Skeletal muscle cell (primary cell): ENCODE measurements at regions not wholly inside any gene's neighbourhood (a gene's known extent, or its start where the extent isn't known, plus 50 kb on each side); places are given as distances from the start of the nearest gene placed in this dataset.

Source experiments
- DNase-seq: peaks from one replicate; pipeline ENCODE4 v3.0.0-alpha.2; 2010; ENCODE audit warnings: low read depth
- H3K4me3 ChIP-seq: 2 replicates; pipeline ENCODE4 v1.5.1; 2011; ENCODE audit warnings: low read depth, mild to moderate bottlenecking, control low read depth, low read length, moderate library complexity

DNA sequence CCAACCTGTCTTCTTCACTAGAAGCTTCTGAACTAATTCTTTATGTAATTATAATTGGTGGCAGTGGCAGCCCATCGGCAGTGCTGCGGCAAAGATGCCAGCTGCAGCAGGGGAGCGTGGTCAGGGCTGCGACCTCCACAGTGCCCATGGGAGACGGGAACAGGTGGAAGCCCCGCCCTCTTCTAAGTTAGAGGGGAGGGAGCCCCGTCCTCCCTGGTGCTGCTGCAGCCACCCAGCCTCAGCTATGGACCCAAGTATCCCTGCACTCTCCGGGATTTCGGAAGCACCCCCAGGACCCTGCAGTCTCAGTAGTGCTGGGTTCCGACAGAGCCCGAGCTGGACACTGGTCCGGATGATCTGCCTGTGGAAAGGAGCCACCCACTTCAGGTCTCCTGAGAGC lies 117.0 kb upstream of the MBL2 start:
- H3K4me3 ChIP-seq, result no peak overlapping the region
- DNase-seq, result no peak

DNA sequence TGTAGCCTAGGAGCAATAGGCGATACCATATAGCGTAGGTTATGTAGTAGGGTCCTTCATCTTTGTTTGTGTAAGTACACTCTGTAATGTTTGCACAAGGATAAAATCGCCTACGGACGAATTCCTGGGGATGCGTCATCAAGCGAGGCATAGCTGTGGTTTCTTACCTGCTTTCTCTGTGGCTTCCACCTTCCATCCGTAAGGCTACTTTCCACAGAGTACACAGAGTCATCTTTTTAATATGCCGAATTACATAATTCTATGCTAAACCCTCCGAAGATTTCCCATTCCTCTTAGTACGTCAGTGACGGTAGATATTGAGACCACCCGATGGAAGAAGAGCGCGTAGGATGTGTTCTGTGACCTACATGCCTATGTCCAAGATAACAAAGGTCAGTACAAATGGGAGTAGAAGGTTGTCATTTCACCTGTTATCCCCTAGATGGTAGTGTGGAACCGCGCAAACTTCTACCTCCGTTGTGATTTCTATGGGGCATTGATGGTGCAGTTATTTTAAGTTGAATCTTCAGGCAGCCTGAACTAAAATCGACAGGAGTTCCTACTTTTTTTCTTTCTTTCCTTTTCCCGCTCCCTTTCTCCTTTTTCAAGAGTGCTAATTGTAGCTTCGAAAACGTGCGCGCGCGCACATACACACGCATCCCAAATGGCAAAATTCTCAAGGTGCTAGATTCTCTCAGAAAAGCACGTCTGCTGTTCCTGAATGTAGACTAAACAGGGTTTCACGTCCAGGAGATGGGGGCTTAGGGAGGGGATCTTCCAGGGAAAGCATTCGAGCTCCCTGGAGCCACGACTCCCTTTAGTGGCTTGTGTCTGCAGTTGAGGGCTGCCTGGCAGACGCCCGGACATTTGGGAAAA lies 111.7 kb upstream of the MBL2 start:
- DNase-seq, result peak; percentile 14

DNA sequence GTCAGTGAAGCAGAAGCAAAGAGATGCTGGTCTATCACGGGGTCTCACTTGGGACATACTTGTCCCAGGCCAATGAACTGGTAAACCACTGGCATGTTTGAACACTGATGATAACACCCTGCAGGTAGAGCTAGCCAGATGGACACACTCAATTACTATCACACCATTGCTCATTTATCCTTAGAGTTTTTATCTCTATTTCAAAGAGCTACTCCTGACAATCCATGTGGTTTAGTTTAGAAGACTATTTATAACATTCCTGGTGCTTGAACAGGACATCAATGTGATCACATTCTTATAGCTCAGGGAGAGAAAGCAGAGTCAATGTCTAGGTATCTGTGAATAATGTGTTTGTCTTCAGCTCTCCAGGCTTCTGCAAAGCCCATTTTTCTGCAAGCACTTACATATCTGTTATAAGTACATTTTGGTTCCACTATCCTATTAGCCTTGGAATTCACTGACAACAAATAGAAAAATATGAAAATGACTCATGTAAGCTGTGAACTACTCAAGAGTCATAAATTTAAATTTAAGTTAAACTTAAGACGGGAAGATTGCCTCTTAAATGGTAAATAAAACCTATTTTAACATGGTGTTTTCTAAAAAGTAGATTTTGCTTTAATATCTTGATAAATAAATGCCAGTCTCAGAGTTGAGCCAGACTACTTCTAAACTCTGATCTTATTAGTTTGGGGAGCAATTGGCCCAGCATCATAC lies 106.7 kb upstream of the MBL2 start:
- no peak overlapping the region for H3K4me3 ChIP-seq
- DNase-seq, result no peak

More for the DNA sequence above, 111.7 kb upstream of the MBL2 start:
- no peak overlapping the region for H3K4me3 ChIP-seq

DNA sequence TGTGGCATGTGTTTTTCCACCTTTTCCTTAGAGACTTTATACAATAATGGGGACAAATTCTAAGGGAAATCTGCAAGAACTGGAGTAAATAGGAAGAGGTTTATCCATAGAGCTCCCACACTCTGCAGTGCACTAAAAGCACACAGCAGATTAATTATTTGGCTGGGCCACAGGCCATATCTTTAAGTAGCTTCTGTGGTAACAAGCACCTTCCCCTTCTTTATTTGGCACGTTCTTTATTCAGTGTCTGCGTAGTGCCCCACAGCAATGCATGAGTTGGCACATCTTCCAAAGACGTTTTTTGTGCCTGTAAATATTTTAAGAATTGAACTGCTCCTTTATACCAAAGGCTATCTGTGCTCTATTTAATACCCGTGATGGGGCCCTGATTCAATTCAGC lies 104.9 kb upstream of the MBL2 start:
- no peak for DNase-seq
- no peak overlapping the region for H3K4me3 ChIP-seq

DNA sequence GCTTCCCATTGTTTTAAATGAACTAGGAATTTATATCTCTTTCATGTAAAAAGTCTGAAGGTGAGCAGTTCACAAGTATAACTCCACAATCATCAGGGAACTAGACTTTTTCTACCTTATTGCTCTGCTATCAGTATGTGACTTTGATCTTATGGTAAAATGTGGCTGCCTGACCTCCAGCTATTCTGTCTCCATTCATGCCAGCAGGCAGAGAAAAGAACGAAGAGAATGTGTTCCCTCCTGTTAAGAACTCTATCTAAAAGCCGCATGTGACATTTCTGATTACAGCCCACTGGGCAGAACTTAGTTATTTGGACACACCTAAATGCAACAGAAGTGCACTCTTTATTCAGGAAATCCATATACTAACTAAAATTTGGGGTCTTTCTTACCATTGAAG lies 102.8 kb upstream of the MBL2 start:
- DNase-seq, result no peak
- no peak overlapping the region for H3K4me3 ChIP-seq

DNA sequence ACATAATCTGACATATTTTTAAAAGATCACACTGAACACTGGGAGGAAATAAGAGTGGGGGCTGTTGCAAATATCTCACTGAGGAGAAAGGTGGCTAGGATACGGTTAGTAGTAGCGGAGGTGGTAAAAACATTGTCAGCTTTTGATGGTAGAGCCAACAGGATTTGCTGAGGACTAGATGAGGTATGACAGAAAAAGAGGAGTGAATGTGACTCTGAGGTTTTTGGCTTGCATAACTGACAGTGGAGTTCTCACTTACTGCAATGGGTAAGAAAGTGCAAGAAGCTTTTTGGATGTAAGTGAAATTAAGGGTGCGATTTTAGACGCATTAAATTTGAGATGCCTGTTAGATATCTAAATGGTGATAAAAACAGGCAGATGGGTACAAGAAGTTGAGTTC lies 102.0 kb upstream of the MBL2 start:
- no peak overlapping the region for H3K4me3 ChIP-seq
- no peak for DNase-seq

DNA sequence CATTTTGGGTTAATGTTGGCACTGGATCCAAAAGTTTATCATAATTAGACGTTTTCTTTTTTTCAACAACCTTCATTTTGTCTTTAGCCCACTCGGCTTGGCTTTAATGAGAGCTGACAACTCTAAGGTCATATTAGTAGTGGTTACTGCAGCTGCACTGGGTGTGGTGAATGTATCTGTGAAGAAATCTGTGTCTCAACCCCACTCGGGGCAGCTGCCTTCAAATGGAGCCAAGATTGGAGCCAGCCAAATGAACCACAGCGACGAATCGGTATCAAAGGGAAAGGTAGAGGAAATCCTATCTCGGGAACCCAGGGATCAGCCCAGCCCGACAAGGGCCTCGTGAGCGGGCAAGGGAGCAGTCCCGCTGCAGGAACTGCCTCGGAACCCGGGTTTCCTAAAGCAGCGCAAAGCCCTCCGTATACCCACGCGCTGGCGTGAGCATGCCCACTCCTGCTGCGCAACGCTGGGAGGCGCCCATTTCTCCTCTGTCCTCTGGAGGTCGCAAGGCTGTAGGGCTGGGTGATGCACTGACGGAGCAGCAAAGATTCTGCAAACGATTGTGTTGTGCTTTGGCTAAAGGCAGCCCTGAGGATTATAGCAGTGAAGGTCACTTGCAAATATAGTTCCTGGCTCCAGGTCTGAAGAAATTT lies 98.7 kb upstream of the MBL2 start:
- no peak for DNase-seq
- no peak overlapping the region for H3K4me3 ChIP-seq

DNA sequence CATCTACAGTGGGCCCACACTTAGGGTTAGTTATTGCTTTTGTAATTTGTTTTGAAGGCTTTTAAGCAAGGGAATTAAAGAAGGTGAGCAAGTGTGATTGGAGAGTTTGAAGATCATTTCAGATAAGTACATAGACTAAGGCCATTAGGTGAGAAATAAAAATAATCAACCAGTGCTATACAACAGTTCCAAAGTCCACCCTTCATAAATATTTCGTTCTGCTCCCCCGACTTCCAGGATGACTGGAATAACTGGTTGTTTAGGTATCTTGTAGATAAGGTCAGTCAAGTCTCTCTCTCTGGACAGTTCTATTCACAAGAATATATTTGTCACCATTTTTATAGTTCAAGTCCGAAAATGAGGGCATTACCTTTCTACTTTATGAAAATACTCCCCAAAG lies 98.0 kb upstream of the MBL2 start:
- no peak overlapping the region for H3K4me3 ChIP-seq
- DNase-seq, result no peak

DNA sequence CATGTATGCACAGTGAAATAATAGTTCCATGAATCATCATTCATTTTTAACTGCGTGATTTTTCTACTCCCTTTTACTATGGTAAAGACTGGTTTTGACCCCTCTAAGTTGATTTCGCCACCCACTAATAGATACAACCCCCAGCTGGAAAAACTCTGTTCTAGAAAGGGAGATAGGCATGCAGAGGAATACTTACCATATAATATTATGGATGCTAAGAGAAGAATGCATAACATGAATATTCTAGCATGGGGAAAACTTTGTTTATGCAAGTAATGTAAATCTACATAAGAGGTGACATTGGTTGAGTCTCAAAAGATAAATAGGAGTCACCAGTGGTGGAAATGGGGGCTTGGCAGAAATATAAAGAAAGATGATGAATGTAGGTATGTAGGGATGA lies 97.3 kb upstream of the MBL2 start:
- H3K4me3 ChIP-seq, result no peak overlapping the region
- DNase-seq, result no peak

DNA sequence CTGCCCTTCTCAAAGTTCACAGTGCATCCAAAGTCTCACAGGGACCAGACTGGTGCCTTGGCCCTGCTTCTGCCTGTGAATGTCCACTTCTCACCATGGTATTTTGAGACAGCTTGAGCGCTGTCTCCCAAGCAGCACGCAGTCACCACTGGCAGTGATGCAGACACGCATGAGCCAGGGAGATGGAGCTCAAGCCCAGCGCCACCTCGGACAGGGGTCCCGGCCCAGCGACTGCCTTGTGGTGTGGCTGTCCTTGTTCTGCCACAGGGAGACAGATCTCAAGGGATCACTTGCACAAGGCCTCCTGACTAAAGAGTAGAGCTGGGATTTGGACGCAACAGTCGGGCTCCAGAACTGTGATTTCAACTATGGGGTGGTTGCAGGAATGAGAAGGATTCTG lies 92.6 kb upstream of the MBL2 start:
- DNase-seq, result no peak
- H3K4me3 ChIP-seq, result no peak overlapping the region

DNA sequence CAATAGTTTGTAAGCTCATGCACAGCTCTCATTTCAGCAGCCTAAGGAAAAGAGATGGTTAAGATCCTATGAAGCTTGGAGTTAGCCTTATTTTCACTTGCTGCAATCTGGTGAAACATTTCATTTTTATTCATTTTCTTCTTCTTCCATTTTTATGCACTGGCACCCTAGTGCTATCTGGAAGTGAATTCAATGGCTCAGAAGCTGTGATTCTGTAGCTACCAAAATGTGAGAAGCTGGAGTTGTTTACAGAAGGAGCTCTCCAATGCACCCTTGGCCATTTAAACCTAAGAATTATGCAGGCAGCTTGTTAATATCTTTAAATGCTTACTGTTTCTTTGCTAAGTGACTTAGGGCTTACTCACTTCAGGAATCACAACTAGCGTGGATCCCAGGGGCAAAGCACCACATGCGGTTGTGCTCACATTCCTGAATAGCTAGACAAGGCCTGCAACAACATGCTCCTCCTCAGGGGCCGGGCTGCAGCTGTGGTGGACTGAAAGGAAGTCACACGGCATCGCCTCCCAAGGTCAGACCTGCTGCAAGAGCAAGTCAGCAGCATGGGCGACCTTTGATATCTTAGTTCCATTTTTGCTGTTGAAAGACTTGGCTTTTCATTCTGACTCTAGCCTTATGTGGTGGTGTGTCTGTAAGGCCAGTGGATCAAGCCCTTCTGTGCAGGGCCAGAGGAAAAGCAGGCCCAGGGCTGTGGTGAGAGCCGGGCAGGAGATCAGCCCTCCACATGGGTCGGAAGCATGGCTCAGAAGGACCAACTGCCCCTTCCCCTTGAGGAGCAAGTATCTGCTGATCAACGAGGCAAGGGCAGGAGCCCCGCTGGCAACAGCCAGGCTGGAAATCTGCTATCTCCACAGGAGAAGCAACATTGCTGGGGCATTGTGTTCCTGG lies 91.9 kb upstream of the MBL2 start:
- no peak overlapping the region for H3K4me3 ChIP-seq
- DNase-seq, result peak; percentile 97

DNA sequence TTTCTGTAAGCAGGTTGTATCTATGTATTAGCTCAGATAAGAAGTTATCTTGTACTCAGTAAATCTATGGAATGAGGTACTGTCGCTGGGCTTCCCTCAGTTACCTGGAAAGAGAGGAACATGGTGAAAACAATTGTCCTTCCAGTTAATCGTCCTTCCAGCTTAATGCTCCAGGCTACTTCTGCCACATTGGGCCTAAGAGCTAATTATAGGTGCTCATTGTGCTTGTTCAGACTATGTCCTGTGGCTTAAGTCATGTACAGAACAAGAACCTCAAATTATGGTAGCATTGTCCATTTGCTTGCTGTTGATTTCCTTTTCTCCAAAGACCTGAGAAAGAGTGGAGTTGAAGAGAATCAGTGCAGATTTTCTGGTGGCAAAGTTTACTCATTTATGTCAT lies 86.1 kb upstream of the MBL2 start:
- no peak for DNase-seq
- H3K4me3 ChIP-seq, result no peak overlapping the region

DNA sequence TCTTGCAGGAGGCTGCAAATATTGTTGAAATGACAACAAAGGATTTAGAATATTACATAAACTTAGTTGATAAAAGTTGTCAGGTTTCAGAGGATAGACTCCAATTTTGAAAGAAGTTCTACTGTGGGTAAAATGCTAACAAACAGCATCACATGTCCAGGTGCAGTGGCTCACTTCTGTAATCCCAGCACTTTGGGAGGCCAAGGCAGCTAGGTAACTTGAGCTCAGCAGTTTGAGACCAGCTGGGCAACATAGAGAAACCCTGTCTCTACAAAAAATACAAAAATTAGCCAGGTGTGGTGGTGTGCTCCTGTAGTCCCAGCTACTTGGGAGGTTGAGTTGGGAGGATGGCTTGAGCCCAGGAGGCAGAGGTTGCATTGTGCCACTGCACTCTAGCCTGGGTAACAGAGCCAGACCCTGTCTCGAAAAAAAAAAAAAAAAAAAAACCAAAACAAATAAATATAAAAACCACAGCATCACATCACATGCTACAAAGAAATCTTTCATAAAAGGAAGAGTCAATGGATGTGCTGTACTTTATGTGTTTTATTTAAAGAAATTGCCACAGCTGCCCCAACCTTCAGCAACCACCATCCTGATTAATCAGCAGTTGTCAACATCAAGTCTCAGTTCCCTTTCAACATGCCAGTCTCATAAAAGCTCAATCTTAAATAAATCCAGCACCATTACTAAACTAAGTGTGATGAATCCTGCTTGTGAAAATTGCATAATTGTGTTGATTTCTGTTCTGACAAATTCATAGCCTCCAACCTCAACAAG lies 83.2 kb upstream of the MBL2 start:
- no peak overlapping the region for H3K4me3 ChIP-seq
- no peak for DNase-seq

DNA sequence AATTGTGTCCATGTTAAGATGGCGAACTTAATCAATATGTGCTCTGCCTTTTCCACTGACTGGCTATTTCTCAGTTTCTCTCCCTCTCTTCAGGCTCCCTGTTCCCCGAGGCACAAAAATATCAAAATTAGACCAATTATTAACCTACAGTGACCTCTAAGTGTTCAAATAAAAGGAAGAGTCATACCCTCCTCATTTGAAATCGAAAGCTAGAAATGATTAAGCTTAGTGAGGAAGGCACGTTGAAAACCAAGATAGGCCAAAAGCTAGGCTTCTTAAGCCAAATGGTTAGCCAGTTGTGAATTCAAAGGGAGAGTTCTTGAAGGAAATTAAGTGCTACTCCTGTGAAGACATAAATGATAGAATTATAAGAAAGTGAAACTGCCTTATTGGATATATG lies 81.1 kb upstream of the MBL2 start:
- DNase-seq, result no peak
- no peak overlapping the region for H3K4me3 ChIP-seq

DNA sequence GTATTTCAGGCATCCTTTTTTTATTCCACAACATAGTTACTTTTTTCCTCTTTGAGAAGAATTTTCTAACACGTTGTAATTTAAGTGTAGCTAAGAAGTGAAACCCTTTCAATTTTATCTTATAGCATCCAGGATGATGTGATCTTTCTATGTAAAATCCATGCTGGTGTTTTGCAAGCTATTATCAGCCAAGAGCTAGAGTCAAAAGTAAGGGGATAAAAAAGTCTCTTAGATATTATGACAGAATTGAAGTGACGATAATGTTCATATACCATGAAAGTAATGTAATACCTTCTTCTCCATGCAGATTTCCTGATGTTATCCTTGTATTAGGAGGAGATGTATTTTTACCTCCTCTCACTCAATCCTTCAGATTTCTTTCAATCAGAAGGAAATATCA lies 64.2 kb upstream of the MBL2 start:
- H3K4me3 ChIP-seq, result no peak overlapping the region
- DNase-seq, result no peak
